Liver (tissue), 8 donors: ENCODE measurements at regions not wholly inside any gene's neighbourhood (a gene's known extent, or its start where the extent isn't known, plus 50 kb on each side); places are given as distances from the start of the nearest gene placed in this dataset.

Experiments used
- DNase-seq: peaks from one replicate; pipeline ENCODE4 v3.0.0-alpha.2; 2017; ENCODE audit warnings: low spot score
- H3K27ac ChIP-seq, 2 donors: one replicate each; pipeline ENCODE4 v1.7.0; 2013; ENCODE audit warnings: inconsistent platforms in 2 of 2, low read length in 2 of 2, control low read depth in 1 of 2, low read depth in 1 of 2, mild to moderate bottlenecking in 1 of 2
- H3K27me3 ChIP-seq, 4 donors: one replicate each; pipeline versions ENCODE4 v1.6.1 to v1.7.0; 2013; ENCODE audit warnings: low read length in 3 of 4, inconsistent platforms in 1 of 4, mild to moderate bottlenecking in 1 of 4, moderate library complexity in 1 of 4; ENCODE audit not compliant: control insufficient read depth in 4 of 4, insufficient read depth in 4 of 4
- H3K36me3 ChIP-seq, 4 donors: one replicate each; pipeline versions ENCODE4 v1.6.1 to v1.7.0; 2013; ENCODE audit warnings: low read length in 3 of 4, mild to moderate bottlenecking in 3 of 4, low read depth in 1 of 4, moderate library complexity in 1 of 4; ENCODE audit not compliant: control insufficient read depth in 4 of 4, insufficient read depth in 3 of 4
- H3K4me1 ChIP-seq, 4 donors: one replicate each; pipeline versions ENCODE4 v1.6.1 to v1.7.0; 2013; ENCODE audit warnings: low read length in 3 of 4, mild to moderate bottlenecking in 3 of 4, moderate library complexity in 1 of 4; ENCODE audit not compliant: control insufficient read depth in 4 of 4, insufficient read depth in 4 of 4
- H3K4me3 ChIP-seq, 3 donors: one replicate each; pipeline versions ENCODE4 v1.6.1 to v1.7.0; 2013; ENCODE audit warnings: low read length in 3 of 3, control low read depth in 1 of 3, low read depth in 1 of 3, mild to moderate bottlenecking in 1 of 3
- H3K9ac ChIP-seq, 2 donors: one replicate each; pipeline ENCODE4 v1.7.0; 2013; ENCODE audit warnings: low read length in 2 of 2, mild to moderate bottlenecking in 2 of 2, moderate library complexity in 2 of 2, control low read depth in 1 of 2, low read depth in 1 of 2
- H3K9me3 ChIP-seq, 4 donors: one replicate each; pipeline versions ENCODE4 v1.6.1 to v1.7.0; 2013; ENCODE audit warnings: low read length in 3 of 4; ENCODE audit not compliant: control insufficient read depth in 4 of 4
- CTCF ChIP-seq: fragments of 150-350 bp; IDR thresholded peaks from 2 replicates; pipeline ENCODE4 v1.5.1; 2017; ENCODE audit warnings: improper control_type of control experiment, low read depth, low read length; ENCODE audit not compliant: missing input control
- FOXA1 ChIP-seq: IDR thresholded peaks from 2 replicates; pipeline ENCODE4 v1.6.1; 2016; ENCODE audit warnings: antibody characterized with exemption
- FOXA2 ChIP-seq: IDR thresholded peaks from 2 replicates; pipeline ENCODE4 v1.6.1; 2016; ENCODE audit warnings: antibody characterized with exemption
- GABPA ChIP-seq, 2 donors: IDR thresholded peaks in 1 of 2; conservative IDR thresholded peaks in 1 of 2; 2 replicates each; pipeline ENCODE4 v1.6.1; 2016; ENCODE audit warnings: antibody characterized with exemption in 2 of 2, mild to moderate bottlenecking in 1 of 2, moderate library complexity in 1 of 2
- HNF4A ChIP-seq, 2 donors: conservative IDR thresholded peaks; 2 replicates each; pipeline ENCODE4 v1.6.1; 2016; ENCODE audit warnings: antibody characterized with exemption in 2 of 2, mild to moderate bottlenecking in 2 of 2
- JUND ChIP-seq, 2 donors: IDR thresholded peaks; 2 replicates each; pipeline ENCODE4 v1.6.1; 2016; ENCODE audit warnings: antibody characterized with exemption in 2 of 2
- NR2F2 ChIP-seq: IDR thresholded peaks from 2 replicates; pipeline ENCODE4 v1.6.1; 2016; ENCODE audit warnings: antibody characterized with exemption
- RXRA ChIP-seq, 2 donors: IDR thresholded peaks; 2 replicates each; pipeline ENCODE4 v1.6.1; 2017 to 2018; ENCODE audit warnings: antibody characterized with exemption in 2 of 2, mild to moderate bottlenecking in 1 of 2
- SP1 ChIP-seq: IDR thresholded peaks from 2 replicates; pipeline ENCODE4 v1.6.1; 2018; ENCODE audit warnings: antibody characterized with exemption, mild to moderate bottlenecking
- TAF1 ChIP-seq: conservative IDR thresholded peaks from 2 replicates; pipeline ENCODE4 v1.6.1; 2016; ENCODE audit warnings: antibody characterized with exemption, mild to moderate bottlenecking
- WGBS: extraction: QIAGEN DNeasy Blood & Tissue Kit; methylation state at CpG from one replicate; pipeline ENCODE4 v1.1.7; 2013; 5-methylcytosine and 5-hydroxymethylcytosine counted together
- TF ChIP-seq, protein P1 (sequence below): IDR thresholded peaks from 2 replicates; pipeline ENCODE4 v1.6.1; 2016; ENCODE audit warnings: antibody characterized with exemption
- TF ChIP-seq, protein P2 (sequence below): IDR thresholded peaks from 2 replicates; pipeline ENCODE4 v1.6.1; 2016; ENCODE audit warnings: antibody characterized with exemption
- donor health status: healthy.
- donor health status: healthy.
- donor health status: healthy.
- donor health status: healthy.
- donor health status: healthy.

DNA sequence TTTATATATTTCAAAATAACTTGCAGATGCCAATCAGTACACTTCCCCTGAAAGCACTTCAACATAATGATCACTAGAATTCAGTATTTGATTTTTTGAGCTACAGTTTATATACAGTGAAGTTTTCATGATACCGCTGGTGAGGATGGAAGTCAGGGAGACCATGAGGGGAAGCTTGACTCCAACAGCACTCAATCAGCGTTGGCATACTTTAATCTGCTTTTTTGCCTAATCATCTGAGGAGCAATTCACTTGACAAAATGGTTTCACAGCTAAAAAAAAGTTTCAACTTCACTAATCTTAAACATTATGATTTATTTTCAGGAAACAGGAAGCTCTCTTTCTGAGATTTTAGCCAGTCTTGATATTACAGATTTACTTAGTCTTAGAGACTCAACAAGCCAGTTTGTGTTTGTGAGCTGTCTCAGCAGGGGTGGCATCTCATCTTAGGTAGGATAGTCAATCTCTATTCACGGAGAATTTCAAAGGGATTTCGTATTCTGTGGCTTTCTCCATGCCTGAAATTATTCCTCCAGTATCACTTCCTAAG lies 111.4 kb upstream of the ARRDC3 start:
- Histone ChIP-seq H3K36me3 (no peaks in the 10 kb centered on the region), H3K4me1 (no peaks in the 10 kb centered on the region), H3K27me3 (no peaks in the 10 kb centered on the region), H3K4me3 (no peak overlapping the region), H3K9me3 (no peaks in the 10 kb centered on the region), H3K27ac (no peak overlapping the region), H3K9ac (no peak overlapping the region)
- no peak for DNase-seq
- TF ChIP-seq TAF1 (no peak), FOXA1 (no peak), CTCF (no peak), SP1 (no peak), NR2F2 (no peak), JUND (IDR thresholded peaks at IDR 0.05) (no peak), HNF4A (conservative IDR thresholded peaks at IDR 0.05) (no peak), FOXA2 (no peak)
- TF ChIP-seq, protein P1, sequence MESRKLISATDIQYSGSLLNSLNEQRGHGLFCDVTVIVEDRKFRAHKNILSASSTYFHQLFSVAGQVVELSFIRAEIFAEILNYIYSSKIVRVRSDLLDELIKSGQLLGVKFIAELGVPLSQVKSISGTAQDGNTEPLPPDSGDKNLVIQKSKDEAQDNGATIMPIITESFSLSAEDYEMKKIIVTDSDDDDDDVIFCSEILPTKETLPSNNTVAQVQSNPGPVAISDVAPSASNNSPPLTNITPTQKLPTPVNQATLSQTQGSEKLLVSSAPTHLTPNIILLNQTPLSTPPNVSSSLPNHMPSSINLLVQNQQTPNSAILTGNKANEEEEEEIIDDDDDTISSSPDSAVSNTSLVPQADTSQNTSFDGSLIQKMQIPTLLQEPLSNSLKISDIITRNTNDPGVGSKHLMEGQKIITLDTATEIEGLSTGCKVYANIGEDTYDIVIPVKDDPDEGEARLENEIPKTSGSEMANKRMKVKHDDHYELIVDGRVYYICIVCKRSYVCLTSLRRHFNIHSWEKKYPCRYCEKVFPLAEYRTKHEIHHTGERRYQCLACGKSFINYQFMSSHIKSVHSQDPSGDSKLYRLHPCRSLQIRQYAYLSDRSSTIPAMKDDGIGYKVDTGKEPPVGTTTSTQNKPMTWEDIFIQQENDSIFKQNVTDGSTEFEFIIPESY: no peak
- 82% methylated on average over 4 of the region's 4 CpGs for WGBS

DNA sequence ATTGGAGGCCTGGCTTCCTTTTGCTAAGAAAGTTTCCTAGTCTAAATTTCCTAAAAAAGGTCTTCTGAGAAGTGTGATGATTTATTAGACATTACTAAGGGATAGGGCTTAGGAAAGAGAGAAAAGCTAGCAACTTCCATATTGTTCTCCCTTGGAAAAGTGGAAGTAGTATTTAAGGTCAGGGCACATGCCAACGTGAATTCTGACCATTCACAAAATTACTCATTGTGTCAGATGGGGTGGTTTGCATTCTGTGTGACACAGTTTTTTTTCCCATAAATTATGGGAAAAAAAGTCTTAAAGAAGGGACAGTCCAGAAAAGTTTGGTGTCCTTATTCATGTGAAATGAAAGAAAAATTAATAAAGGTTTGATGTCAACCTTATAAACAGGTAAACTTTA lies 110.0 kb upstream of the ARRDC3 start:
- TF ChIP-seq GABPA (IDR thresholded peaks at IDR 0.05 in 1 of 2, conservative IDR thresholded peaks at IDR 0.05 in 1 of 2) (no peak), HNF4A (conservative IDR thresholded peaks at IDR 0.05) (no peak), NR2F2 (no peak), RXRA (IDR thresholded peaks at IDR 0.05) (no peak), JUND (IDR thresholded peaks at IDR 0.05) (no peak), FOXA1 (no peak)
- TF ChIP-seq, protein P2, sequence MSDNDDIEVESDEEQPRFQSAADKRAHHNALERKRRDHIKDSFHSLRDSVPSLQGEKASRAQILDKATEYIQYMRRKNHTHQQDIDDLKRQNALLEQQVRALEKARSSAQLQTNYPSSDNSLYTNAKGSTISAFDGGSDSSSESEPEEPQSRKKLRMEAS: no peak
- TF ChIP-seq, protein P1: no peak
- no peak overlapping the region for H3K27ac ChIP-seq
- no peaks in the 10 kb centered on the region for H3K9me3 ChIP-seq
- no peak overlapping the region for H3K4me3 ChIP-seq
- H3K4me1 ChIP-seq: no peaks in the 10 kb centered on the region
- no peak overlapping the region for H3K9ac ChIP-seq
- 47% methylated on average over 1 of the region's 1 CpG for WGBS
- H3K36me3 ChIP-seq: no peaks in the 10 kb centered on the region
- no peak for DNase-seq
- H3K27me3 ChIP-seq: no peaks in the 10 kb centered on the region
